ENCODE measurements at regions not wholly inside any gene's neighbourhood (a gene's known extent, or its start where the extent isn't known, plus 50 kb on each side); places are given as distances from the start of the nearest gene placed in this dataset.

DNA sequence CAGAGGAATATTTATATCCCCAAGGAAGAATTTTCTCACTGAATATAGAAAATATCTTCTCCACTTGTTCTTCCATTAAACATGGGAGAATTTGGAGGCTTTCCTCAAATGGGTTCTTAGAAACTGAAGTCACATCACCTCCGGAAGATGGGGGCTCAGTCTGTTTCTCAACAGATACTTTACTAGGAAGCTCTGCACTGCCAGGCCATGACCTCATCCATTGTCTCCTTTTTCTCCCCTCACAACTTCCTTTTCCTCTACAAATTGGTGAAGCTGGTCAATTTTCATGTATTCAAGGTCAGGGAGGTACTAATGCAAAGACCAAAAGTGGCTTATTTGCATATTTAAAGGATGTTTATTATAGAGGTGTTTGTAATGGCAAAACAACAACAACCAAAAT is 173.1 kb downstream of the RNF152 start:
- DNase-seq (ENCODE audit: low read depth, low spot score) = no peak
- Histone ChIP-seq H3K27me3 (ENCODE audit: control insufficient read depth, insufficient read depth, low read length) (no peaks in the 10 kb centered on the region), H3K27ac (ENCODE audit: low read depth, low read length) (no peak overlapping the region), H3K9me3 (ENCODE audit: control insufficient read depth, insufficient read depth, low read length) (no peaks in the 10 kb centered on the region), H3K4me3 (ENCODE audit: low read depth, low read length) (no peak overlapping the region)
- ChIA-PET CTCF (no interaction called here), POLR2A (no interaction called here)
- TF ChIP-seq, protein P1, sequence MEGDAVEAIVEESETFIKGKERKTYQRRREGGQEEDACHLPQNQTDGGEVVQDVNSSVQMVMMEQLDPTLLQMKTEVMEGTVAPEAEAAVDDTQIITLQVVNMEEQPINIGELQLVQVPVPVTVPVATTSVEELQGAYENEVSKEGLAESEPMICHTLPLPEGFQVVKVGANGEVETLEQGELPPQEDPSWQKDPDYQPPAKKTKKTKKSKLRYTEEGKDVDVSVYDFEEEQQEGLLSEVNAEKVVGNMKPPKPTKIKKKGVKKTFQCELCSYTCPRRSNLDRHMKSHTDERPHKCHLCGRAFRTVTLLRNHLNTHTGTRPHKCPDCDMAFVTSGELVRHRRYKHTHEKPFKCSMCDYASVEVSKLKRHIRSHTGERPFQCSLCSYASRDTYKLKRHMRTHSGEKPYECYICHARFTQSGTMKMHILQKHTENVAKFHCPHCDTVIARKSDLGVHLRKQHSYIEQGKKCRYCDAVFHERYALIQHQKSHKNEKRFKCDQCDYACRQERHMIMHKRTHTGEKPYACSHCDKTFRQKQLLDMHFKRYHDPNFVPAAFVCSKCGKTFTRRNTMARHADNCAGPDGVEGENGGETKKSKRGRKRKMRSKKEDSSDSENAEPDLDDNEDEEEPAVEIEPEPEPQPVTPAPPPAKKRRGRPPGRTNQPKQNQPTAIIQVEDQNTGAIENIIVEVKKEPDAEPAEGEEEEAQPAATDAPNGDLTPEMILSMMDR (IDR thresholded peaks at IDR 0.05; ENCODE audit: low read depth, low read length) = no peak

DNA sequence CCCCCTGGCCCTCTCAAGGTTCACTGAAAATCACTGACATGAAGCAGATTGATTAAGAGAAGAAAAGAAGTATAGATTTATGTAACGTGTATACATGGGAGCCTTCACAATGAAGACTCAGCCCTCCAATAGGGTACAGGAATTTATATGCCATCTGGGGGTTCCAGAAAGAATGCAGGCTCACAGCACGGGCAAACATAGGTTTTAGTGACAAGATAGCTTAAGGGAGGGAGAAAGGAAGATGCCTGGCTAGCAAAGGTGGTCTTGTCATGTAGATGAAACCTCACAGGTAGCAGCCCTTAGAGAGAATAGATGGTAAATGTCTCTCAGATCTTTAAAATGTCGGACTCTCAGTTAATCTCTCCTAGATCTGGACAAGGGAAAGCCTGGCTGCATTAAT is 173.9 kb downstream of the RNF152 start:
- no peak overlapping the region for H3K27ac ChIP-seq (ENCODE audit: low read depth, low read length)
- no peak for DNase-seq (ENCODE audit: low read depth, low spot score)
- H3K9me3 ChIP-seq (ENCODE audit: control insufficient read depth, insufficient read depth, low read length) = no peaks in the 10 kb centered on the region
- no peaks in the 10 kb centered on the region for H3K27me3 ChIP-seq (ENCODE audit: control insufficient read depth, insufficient read depth, low read length)
- TF ChIP-seq, protein P1 (IDR thresholded peaks at IDR 0.05; ENCODE audit: low read depth, low read length) = no peak
- H3K4me3 ChIP-seq (ENCODE audit: low read depth, low read length) = no peak overlapping the region
- CTCF ChIA-PET = no interaction called here
- POLR2A ChIA-PET = no interaction called here

DNA sequence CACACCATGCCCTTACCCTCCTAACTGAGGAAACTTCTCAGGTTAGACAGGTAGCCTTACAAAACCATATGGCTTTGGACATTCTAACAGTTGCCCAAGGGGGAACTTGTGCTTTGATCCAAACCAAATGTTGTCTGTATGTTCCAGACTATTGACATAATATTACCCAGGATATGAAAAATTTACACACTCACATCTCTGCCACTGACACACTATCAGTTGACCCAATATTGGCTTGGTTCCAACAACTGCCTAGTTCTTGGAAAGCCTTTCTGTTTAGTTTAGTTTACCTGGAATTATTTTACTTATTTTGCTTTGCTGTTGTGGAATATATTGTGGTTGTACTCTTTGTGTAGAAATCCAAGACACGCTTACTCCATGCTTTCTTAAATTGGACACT is 178.4 kb downstream of the RNF152 start:
- TF ChIP-seq, protein P1 (IDR thresholded peaks at IDR 0.05; ENCODE audit: low read depth, low read length) = no peak
- no peak for DNase-seq (ENCODE audit: low read depth, low spot score)
- H3K4me3 ChIP-seq (ENCODE audit: low read depth, low read length) = no peak overlapping the region
- H3K27ac ChIP-seq (ENCODE audit: low read depth, low read length) = no peak overlapping the region
- H3K9me3 ChIP-seq (ENCODE audit: control insufficient read depth, insufficient read depth, low read length) = no peaks in the 10 kb centered on the region
- CTCF ChIA-PET = no interaction called here
- no peaks in the 10 kb centered on the region for H3K27me3 ChIP-seq (ENCODE audit: control insufficient read depth, insufficient read depth, low read length)
- POLR2A ChIA-PET = no interaction called here

DNA sequence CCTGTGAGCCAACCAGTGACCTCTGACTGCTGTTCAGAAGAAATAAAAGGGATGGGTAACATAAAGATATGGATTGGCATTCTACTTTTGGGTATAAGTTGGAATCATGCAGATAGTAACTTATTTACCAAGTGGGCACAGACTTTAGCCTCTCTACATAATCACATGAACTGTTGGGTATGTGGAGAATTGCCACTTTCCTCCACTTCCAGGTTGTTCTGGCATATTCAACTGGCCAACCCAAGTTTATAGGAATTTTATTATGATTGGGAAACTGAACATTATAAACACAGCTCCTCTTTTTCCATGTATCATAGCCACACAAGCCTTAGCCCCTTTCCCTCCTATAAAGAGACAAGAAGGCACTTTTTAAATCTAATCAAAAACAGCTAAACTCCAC is 179.3 kb downstream of the RNF152 start:
- H3K4me3 ChIP-seq (ENCODE audit: low read depth, low read length) = no peak overlapping the region
- ChIA-PET POLR2A (no interaction called here), CTCF (no interaction called here)
- DNase-seq (ENCODE audit: low read depth, low spot score) = no peak
- no peaks in the 10 kb centered on the region for H3K27me3 ChIP-seq (ENCODE audit: control insufficient read depth, insufficient read depth, low read length)
- no peaks in the 10 kb centered on the region for H3K9me3 ChIP-seq (ENCODE audit: control insufficient read depth, insufficient read depth, low read length)
- H3K27ac ChIP-seq (ENCODE audit: low read depth, low read length) = no peak overlapping the region
- TF ChIP-seq, protein P1 (IDR thresholded peaks at IDR 0.05; ENCODE audit: low read depth, low read length) = no peak

DNA sequence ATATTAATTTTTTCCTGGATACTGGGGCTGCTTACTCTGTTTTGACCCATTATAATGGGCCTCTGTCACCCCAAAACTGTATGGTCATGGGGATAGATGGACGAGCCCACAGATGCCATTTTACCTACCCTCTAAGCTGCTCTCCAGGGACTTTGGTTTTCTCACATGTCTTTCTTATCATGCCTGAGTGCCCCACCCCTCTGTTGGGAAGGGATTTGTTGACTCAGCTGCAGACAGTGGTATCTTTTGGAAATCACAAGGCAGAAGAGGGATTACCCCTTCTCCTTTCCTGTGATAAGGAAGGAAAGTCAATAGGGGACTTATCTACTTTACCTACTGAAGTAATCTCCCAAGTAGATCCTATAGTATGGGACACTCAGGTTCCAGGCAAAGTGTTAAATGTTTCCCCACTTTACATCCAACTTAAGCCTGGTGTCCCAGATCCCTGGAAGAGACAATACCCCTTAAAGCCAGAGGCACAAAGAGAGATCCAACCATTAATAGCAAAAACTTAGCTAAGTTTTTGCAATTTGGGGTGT is 182.7 kb downstream of the RNF152 start:
- TF ChIP-seq, protein P1 (IDR thresholded peaks at IDR 0.05; ENCODE audit: low read depth, low read length) = no peak
- CTCF ChIA-PET = no interaction called here

More for the DNA sequence above, 182.7 kb downstream of the RNF152 start:
- H3K27ac ChIP-seq (ENCODE audit: low read depth, low read length) = no peak overlapping the region
- H3K4me3 ChIP-seq (ENCODE audit: low read depth, low read length) = no peak overlapping the region
- DNase-seq (ENCODE audit: low read depth, low spot score) = no peak
- H3K9me3 ChIP-seq (ENCODE audit: control insufficient read depth, insufficient read depth, low read length) = no peaks in the 10 kb centered on the region
- no peaks in the 10 kb centered on the region for H3K27me3 ChIP-seq (ENCODE audit: control insufficient read depth, insufficient read depth, low read length)
- POLR2A ChIA-PET = no interaction called here

Measured in AG04450 (cell line).